NCI-H146 treated with DMSO at 0.1 percent for 48 hours (cell line): ENCODE measurements at regions not wholly inside any gene's neighbourhood (a gene's known extent, or its start where the extent isn't known, plus 50 kb on each side); places are given as distances from the start of the nearest gene placed in this dataset.
"Not testable (repeated sequence)": the region's sequence is repeated elsewhere in the genome, so short reads cannot be mapped to it uniquely, and the experiment has no call there.

Experiments
- DNase-seq: peaks from one replicate; lab custom pipeline; 2025; ENCODE audit not compliant: unreplicated experiment; lab: John Stamatoyannopoulos, UW

DNA sequence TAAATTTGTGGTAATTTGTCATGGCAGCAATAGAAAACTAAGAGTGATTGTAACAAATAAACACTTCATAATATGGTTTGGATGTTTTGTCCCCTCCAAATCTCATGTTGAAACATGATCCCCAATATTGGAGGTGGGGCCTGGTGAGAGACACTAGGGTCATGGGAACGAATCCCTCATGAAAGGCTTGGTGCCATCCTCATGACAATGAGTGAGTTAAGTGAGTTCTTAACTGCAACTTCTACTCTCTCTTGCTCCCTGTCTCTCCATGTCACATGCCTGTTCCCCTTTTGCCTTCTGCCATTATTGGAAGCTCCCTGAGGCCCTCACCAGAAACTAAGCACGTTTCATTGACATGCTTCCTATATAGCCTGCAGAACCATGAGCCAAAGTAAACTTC is 1233.2 kb downstream of the OLFM4 start:
- DNase-seq: no peak

DNA sequence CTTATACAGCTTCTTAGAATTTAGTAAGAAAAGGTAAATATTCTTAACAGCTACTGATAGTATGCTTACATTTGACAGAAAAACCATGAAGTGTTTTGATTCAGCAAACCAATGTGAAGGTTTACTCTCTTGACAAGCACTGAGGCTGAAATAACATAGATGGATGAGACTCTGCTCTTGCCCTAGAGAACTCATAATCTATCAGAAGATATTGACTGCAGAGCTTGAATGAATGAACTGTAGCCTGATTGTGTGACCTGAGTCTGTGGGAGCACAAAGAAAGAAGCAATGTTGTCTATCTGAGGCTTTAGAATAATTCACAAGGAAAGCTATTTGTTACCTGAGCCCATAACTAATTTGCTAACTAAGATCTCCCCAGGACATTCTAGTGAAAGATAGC is 1235.3 kb downstream of the OLFM4 start:
- DNase-seq: no peak

DNA sequence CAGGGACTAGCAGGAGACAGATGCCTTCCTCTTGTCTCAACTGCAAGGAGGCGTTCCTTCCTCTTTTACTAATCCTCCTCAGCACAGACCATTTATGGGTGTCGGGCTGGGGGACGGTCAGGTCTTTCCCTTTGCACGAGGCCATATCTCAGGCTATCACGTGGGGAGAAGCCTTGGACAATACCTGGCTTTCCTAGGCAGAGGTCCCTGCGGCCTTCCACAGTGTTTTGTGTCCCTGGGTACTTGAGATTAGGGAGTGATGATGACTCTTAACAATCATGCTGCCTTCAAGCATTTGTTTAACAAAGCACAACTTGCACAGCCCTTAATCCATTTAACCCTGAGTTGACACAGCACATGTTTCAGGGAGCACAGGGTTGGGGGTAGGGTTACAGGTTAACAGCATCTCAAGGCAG is 1238.6 kb downstream of the OLFM4 start:
- DNase-seq: not testable (repeated sequence)

DNA sequence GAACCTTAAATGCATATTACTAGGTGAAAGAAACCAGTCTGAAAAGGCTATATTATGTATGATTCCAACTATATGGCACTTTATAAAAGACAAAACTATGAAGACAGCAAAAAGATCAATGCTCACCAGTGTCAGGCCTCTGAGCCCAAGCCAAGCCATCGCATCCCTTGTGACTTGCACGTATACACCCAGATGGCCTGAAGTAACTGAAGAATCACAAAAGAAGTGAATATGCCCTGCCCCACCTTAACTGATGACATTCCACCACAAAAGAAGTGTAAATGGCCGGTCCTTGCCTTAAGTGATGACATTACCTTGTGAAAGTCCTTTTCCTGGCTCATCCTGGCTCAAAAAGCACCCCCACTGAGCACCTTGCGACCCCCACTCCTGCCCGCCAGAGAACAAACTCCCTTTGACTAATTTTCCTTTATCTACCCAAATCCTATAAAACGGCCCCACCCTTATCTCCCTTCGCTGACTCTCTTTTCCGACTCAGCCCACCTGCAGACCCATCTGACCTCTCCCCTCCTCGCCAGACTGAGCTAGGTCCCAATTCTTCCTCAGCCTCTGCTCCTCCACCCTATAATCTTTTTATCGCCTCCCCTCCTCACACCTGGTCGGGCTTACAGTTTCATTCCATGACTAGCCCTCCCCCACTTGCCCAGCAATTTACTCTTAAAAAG is 1239.5 kb downstream of the OLFM4 start:
- DNase-seq: not testable (repeated sequence)

DNA sequence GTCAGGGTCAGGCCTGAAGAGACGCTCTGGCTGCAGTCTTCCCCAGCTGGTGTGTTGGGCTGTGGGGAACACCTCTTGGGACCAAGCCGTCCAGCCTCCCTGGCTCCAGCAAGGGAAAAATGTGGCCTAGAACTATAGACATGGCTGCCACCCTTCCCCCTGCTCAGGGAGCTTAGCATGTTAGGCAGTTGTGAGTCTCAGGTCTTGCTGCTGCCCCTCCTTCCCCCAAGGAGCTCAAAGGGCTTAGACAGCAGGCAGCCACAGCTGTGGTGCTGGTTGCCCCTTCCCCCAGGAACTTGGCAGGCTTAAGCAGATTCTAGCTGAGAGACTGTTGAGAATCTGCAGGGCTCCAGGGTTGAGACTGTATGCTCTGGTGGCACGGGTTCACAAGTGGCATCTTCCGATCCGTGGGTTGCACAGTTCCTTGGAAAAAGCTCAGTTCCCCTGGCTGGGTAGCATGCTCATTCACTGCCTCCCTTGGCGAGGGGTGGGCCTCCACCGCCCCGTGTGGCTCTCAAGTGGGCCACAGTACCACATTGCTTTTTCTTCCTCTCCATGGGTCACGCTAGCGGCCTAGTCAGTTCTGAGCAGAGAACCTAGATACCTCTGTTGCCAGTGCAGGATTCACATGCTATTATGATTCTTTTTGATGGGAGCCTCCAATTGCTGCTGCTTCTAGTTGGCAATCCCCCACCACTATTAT is 1258.6 kb downstream of the OLFM4 start:
- DNase-seq: no peak

DNA sequence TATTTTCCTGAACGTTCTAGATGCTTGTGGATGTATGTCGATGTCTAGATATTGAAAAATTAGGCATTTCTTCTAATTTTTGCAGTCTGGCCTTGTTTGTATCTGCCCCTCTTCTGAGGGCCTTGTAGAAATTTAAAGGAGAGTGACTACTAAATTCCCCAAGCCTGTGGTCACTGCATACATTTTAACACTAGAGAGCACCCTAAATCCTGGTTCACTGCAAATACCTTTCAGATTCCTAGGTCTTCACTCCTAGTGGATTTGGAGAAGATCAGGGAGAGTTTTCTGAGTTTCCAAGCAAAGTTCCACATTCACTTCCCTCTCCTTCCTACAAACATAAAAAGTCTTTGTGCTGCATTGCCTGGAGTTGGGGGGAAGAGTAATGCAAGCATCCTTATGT is 1272.5 kb downstream of the OLFM4 start:
- peak; percentile 7 for DNase-seq

DNA sequence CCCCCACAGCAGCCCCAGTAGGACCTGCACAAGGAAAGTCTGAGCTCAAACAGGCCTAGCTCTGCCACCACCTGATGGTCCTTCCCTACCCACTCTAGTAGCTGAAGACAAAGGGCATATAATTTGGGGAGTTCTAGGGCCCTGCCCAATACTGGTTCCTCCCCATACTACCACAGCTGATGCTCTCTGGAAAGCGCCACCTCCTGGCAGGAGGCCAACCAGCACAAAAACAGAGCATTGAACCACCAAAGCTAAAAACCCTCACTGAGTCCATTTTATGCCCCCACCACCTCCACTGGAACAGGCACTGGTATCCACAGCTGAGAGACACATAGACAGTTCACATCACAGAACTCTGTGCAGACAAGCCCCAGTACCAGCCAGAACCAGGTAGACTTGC is 1276.8 kb downstream of the OLFM4 start:
- DNase-seq: no peak

DNA sequence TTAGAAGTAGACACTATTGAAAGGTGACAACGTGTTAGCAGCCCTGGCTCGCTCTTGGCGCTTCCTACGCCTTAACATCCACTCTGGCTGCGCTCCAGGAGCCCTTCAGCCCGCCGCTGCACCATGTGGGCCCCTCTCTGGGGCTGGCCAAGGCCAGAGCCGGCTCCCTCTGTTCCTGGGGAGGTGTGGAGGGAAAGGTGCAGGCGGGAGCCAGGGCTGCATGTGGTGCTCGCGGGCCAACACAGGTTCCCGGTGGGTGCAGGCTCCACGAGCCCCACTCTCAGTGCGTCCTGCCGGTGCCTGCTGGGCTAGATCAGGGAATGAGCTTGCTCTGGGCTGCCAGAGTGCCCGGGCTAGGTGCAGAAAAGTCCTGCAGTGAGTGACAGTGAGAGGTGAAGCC is 1284.3 kb downstream of the OLFM4 start:
- no peak for DNase-seq

DNA sequence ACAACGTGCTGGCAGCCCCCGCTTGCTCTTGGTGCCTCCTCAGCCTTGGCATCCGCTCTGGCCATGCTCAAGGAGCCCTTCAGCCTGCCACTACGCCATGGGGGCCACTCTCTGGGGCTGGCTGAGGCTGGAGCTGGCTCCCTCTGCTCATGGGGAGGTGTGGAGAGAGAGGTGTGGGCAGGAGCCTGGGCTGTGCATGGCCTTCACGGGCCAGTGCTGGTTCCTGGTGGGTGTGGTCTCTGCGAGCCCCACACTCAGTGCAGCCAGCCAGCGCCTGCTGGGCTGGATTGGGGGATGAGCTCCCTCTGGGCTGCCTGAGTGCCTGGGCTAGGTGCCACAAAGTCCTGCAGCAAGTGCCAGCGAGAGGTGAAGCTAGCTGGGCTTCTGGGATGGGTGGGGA is 1289.1 kb downstream of the OLFM4 start:
- no peak for DNase-seq

DNA sequence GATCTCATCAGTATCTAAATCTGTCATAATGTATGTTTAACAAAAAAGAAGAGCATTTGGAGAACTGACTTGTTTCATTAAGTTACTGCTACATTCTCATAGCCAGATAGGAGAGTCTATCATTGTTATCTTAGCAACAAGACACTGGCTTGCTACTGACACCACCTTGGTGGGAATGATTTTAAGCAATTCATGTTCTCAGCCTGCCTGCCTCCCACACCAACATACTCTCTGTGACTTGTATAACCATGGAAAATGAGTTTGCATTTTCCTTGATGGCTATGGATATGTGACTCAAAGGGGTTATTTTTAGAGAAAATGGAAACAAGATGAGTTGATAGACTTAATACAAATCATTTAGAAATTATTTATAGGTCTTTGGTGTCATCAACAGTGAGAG is 1308.9 kb downstream of the OLFM4 start:
- DNase-seq: no peak

DNA sequence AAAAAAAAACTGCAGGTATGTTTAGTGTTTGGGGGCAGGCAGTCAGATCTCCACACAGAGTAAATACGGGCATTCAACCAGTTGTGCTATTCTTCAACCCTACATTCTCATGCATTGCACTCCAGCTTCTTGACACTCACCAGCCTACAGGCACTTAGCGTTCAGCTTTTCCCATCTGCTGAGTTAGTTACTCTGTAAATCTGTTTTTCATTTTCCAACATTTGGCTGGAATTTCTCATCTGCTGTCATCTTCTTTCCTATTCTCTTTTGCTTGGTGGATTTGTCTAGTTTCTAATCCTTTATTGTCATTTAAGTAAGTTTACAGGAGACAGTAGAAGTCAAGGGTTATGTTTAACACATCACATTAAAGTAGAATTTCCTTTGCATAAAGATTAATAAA is 1318.9 kb downstream of the OLFM4 start:
- no peak for DNase-seq

DNA sequence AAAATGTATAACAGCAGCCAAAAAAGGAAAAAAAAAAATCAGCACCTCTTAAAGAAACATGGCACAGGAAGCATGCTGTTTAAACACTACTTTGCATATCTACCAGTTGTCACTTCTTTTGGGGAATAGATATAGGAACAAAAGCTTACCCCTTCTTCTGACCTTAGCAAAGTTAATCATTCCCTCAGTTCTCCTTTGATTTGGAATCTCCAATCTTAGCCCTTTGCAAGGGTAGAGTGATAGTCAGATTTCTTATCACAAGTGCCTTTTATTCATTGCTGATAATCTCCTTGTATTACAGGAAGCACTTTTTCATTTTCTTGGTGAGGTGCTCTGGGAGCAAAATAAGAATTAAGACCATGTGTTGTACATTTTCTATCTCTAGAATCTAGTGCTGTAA is 1327.6 kb downstream of the OLFM4 start:
- no peak for DNase-seq

DNA sequence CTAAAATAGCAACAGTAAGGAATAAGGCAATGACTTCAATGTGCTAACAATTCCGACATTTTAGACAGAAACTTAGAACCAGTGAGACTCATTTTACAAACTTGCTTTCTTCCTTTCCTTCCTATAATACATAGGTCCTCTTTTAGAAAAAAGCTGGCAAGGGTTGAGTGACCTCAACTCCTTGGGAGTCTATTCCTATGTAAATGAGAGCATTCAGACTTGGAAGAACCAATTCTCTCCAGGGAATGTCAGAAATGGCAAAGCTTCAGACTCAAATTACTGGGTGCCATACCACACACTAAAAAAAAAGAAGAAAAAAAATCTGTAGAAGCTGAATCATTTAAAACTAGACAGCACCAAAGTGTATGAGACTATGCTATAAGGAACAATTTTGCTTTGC is 1328.2 kb downstream of the OLFM4 start:
- no peak for DNase-seq

DNA sequence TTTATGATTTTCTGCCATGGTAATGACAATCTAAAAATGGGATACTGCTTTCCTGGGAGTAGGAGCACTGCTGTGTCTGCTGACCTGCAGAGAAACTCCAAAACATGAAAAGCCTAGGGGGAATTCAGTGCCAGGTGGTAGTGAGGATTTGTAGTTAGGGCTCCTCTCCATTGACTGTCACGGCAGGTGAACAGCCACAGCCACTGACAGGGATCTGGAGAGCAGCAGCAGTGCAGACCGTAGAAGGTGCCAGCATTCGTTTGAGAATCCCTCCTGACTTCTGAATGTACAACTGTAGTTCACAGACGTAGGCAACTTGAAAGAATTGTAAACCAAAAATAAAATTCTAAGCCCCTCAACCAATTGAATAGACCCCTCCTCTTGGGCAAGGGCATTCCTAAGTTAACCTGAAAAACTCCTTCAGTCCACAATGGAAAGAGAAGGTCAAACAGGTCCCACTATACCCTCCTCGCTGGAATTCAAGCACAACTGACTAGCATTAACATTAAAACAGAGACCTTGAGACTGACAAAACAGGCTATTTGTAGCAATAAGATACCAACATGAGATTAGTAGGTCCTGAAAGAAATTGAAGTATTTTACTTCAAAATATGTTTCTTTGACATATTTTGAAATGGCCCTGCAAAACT is 1328.8 kb downstream of the OLFM4 start:
- peak; percentile 19 for DNase-seq

DNA sequence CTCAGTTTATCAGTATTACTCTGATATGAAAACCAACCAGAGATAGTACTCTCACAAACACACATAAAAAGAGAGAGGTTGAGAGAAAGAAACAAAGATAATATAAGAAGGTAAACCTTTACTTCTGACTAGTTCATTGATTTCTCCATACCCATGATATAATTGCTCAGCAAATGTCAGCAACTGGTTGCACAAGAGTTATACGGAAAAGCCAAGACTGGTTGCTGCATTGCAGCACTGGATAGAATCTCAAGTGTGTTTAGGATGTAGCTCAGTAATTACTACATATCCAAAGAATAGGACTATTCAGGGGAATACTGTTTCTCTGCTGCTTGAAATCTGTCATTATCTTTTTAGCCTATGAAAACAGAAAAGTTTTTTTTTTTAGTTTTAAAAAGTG is 1332.8 kb downstream of the OLFM4 start:
- DNase-seq: no peak

DNA sequence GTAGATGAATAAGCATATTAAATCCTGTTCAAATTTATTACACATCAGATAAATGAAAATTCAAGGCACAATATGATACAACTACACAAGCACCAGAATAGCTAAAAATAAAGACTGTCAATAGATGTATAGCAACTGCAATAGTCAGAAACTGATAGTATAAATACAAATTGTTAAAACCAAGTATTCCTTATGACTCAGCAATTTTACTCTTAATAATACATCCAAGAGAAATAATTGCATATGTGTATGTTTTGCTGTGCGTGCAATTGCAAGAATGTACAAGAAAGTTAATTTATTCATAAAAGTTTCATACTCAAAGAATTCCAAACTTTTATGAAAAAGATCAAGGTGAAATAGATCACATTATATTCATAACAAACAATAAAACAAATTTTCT is 1338.1 kb downstream of the OLFM4 start:
- DNase-seq: no peak

DNA sequence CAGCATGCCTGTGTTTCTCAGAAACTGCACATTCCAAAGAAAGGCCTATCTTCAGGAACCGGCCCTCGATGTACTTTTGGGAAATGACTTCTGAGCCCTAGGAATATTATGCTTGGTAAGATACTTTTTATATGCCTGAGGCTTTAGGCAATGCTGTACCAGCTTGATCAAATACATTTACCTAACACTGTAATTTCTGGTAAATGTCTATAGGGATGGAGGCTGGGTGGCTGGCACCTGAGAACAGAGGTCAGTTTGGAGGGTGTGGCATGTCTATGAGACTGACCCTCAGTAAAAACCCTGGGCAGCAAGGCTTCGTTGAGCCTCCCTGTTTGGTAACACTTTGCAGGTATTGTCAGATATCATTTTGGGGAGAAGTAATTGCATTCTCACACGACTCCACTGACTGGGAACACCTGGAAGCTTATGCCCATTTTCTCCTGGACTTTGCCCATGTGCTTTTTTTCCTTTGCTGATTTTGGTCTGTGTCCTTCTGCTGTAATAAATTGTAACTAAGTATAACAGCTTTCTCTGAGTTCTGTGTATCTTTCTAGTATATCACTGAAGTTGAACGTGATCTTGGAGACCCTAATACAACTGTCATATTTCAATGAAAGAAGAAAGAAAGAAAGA is 1339.1 kb downstream of the OLFM4 start:
- no peak for DNase-seq

DNA sequence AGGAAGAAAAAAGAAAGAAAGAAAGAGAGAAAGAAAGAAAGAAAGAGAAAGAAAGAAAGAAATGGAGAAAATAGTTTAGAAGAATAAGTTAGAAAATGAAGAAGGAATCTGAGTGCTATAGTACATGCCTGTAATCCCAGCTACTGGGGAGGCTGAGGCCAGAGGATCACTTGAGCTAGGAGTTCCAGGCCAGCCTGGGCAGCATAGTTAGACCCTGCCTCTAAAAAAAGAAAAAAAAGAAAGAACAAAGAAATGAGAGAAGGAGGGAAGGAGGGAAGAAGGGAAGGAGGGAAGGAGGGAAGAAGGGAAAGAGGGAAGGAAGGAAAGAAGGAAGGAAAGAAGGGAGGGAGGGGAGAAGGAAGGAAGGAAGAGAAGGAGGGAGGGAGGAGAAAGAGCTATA is 1339.8 kb downstream of the OLFM4 start:
- DNase-seq: no peak

DNA sequence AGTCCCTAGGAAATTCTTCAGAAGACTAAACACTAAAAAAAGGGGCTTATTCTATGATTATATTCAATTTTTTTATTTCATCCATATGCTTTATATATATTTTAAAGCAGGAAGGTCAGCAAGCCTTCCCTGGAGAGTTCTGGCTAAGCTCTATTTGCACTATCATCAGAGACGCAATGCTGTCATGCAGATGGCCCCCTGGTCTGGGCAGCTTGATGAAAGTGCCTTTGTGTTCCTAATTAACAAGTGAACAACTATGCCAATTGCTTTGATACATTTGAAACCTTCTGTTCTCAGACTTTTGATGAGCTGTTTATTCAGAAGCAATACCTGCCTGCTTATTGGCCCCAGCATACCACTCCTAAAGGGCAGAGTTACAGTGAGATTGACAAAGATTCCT is 1344.6 kb downstream of the OLFM4 start:
- peak; percentile 59 for DNase-seq

DNA sequence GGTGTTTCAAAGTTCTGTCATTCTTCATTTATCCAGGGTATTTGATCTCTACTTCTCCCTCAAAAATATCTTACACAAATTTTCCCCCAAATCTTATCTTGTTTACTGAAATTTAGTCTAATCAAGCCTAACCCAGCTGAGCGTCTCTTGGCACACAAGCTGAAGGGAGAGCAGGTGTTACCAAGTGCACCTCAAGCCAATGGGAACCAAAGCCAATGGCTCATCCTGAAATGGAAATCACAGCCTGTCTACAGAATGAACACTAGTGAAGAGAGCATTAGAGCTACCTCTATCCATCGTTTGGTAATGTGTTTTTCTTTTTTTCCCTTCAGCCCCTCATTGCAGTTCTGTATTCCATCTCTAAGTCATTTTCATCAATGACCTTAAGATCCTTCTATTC is 1350.8 kb downstream of the OLFM4 start:
- DNase-seq: no peak

DNA sequence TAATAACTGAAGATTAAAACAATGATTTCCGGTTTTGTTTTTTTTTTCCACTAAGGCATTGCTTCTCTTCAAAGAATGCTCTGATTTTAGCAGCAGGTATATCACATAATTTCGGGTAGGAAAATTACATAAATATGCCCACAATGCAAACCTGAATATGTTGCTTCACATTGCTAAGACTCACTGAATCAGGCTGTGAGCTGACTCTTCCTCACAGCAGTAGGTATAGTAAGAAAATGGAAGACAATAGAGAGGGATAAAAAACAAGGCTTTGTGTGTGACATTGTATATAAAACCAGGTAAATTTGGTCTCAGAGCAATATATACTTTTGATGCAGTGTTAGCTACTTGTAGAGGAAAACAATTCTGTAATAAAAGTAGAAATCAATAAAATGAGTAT is 1355.0 kb downstream of the OLFM4 start:
- no peak for DNase-seq

DNA sequence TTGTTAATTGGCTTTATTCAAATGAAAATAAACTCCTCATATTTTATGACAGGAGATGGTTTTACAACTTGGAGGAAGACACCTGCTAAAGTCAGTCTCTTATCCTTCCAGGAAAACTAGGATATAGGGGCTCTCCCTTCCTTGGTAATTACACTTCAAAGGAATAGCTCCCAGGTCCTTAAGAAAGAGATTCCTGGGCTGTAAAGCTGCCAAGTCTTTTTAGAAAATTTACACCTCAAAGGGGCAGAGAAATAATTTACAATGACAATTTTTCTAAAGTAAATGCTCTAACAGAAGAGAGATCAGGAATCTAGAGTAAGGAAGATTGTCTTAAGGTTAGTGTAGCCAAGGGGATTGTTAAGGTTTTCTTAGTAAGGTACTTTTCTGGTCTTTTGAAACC is 1359.0 kb downstream of the OLFM4 start:
- DNase-seq: no peak
